GM10266 (cell line): ENCODE measurements at regions not wholly inside any gene's neighbourhood (a gene's known extent, or its start where the extent isn't known, plus 50 kb on each side); places are given as distances from the start of the nearest gene placed in this dataset.
A peak's percentile ranks its signal among the peaks of the same experiment; 100 is the strongest.

ENCODE experiments used
- DNase-seq: peaks from one replicate; pipeline ENCODE4 v3.0.0; 2012; ENCODE audit errors: extremely low spot score
- TF ChIP-seq, protein P1 (sequence below): IDR thresholded peaks from 2 replicates; pipeline ENCODE4 v1.5.1; 2012; ENCODE audit warnings: mild to moderate bottlenecking, low read depth; ENCODE audit not compliant: control insufficient read depth, insufficient read depth; ENCODE audit errors: missing control alignments

DNA sequence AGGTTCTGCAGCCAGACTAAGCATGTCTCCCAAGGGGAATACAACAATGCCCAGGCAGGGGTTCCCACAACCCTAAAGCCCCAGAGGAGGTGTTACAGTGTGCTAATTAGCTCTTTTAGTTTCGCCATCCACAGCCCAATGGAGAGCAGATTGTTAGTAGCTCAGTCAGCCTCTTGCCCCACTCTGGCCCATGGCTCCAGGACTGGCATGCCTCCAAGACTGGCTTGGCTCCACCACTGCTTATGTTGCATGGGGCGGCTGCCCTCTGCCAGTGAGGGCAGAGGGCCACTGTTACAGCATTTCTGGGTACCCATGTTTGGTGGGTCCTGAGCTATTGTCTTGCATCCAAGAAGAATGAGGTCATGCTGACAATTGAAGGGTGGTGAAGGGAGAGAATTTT, 231.1 kb upstream of the MDFIC2 start:
- TF ChIP-seq, protein P1, sequence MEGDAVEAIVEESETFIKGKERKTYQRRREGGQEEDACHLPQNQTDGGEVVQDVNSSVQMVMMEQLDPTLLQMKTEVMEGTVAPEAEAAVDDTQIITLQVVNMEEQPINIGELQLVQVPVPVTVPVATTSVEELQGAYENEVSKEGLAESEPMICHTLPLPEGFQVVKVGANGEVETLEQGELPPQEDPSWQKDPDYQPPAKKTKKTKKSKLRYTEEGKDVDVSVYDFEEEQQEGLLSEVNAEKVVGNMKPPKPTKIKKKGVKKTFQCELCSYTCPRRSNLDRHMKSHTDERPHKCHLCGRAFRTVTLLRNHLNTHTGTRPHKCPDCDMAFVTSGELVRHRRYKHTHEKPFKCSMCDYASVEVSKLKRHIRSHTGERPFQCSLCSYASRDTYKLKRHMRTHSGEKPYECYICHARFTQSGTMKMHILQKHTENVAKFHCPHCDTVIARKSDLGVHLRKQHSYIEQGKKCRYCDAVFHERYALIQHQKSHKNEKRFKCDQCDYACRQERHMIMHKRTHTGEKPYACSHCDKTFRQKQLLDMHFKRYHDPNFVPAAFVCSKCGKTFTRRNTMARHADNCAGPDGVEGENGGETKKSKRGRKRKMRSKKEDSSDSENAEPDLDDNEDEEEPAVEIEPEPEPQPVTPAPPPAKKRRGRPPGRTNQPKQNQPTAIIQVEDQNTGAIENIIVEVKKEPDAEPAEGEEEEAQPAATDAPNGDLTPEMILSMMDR: no peak
- DNase-seq: no peak

DNA sequence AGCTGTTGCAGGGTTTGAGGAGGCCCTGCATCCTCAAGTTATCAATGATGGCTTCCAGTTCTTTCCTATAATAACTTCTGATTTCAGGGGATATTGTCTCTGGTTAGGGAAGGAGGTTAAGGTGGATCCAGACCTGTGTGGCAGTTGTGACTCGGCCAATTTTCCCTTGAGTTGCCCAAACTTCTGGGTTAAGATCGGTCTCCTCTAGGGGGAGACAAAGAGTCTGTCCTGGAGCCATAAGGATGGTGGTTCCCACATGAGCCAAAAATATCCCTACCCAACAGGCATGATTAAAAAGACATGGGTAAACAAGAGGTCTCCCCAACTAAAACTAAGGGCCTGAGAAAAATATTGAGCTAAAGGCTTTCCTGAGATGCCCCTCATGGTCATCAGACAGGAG, 227.5 kb upstream of the MDFIC2 start:
- DNase-seq: no peak
- TF ChIP-seq, protein P1: no peak

DNA sequence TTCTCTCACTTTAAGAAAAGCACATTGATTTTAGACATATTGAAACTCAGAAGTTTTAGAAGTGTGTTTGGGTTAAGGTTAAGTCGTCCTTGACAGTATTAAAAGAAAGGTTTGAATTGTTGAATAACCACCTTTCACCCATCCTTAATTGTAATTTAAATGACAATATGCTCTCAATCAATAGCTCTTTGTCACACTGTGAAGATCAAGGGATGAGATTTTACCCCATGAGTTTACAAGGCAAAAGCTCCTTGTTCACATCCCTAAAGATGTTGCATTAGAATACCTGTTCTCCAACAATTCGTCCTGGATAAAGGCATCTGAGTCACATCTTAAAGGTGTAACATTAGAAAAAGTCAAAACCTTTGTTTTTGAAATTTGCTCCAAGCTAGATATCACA, 220.4 kb upstream of the MDFIC2 start:
- TF ChIP-seq, protein P1: no peak
- no peak for DNase-seq

DNA sequence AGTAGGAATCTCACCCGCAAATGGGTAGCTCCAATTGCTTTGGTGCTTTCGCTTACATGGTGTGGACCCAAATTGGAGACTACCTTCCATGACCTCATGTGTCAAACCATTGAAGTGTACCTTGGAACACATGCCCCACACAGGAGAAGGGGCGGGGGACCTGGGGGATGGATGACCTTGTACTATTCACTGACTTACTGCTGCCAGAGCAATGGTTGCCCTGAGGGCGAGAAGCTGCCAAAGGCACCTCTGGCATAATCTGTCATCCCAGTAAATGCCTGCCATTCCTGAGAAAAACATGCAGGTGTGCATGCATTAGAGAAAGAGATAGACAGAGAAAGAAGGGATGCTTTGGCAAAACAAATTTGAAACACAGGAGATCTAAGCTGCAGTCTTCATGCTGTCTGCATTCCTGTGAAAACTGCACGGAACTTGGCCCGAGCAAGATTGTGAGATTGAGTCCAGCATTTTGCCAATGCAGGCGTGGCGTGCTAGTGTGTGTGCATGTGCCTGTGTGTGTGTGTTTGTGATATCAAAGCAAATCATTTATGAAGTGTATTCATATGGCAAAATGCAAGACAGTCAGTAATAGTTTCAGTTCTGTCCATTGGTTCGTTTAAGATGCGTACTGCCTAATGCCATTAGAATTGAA, 219.5 kb upstream of the MDFIC2 start:
- no peak for DNase-seq
- TF ChIP-seq, protein P1: no peak

DNA sequence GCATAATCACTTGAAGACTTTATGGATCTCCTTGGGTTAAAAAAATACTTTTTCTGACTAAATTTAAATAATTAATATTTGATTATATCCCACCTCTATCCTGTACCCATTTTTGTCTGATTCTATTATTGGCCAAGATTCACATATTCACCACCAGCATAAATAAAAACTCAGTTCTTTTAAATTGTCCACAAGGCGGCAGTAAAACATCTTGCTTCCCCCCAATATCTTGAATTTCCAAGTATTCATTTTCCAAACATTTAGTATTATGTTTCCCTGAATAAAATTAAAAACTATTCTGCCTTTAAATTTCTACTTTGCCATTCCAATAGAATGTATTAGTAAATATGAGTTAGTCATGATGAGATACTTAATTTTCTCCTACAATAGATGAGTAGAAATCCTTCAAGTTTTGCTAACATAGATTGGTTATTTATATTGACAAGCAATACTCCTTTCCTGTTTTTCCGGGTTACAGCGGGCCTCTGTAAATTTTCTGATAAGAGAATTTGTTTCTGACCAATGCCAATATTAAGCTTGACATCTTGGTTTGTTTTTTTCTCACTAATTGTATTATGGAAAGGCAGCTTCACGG, 218.7 kb upstream of the MDFIC2 start:
- peak; percentile 5 for DNase-seq
- TF ChIP-seq, protein P1: peak; percentile 36

DNA sequence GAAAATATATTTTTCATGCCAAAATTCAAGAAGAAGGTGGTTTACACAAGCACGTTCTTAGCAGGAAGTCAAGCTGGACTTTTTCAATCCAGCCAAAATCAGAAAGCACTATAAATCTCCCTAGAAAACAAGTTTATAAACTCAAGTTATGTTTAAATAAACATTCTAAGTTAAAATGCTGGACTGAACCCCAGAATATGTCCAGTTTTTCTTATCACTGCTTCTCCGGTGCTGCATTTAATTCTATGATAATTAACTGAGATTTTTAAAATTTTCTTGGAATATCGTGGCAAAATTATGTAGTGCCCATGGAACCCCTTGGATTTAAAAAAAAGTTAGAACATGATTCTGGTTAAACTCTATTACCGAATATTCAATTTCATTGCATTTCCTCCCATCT, 218.2 kb upstream of the MDFIC2 start:
- TF ChIP-seq, protein P1: no peak
- DNase-seq: no peak

DNA sequence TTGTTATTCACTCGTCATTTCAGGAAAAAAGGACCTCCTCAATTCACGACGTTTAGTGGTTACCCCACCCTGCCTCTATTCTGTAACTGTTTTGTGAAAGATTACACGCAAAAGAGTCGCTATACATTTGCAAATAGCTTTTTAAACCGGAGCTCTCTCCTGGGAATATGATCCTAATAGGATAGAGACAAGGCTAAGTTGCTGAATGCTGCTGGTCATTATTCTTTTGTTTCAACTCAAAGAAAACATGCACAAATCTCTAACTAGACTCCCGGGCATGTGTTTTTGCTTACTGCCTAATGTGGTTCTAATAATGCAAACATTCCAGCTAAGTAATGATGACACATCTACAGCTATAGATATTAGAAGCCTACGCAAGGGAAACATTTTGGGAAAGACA, 214.6 kb upstream of the MDFIC2 start:
- no peak for DNase-seq
- TF ChIP-seq, protein P1: no peak
